ENCODE measurements at regions not wholly inside any gene's neighbourhood (a gene's known extent, or its start where the extent isn't known, plus 50 kb on each side); places are given as distances from the start of the nearest gene placed in this dataset.

GRCh38 chr2:139209586-139209985 lies 429.4 kb upstream of the NXPH2 start:
- FAIRE-seq = no peak
- DNase-seq (ENCODE audit: insufficient read length, low spot score) = no peak

GRCh38 chr2:139201516-139201915 lies 421.3 kb upstream of the NXPH2 start:
- DNase-seq (ENCODE audit: insufficient read length, low spot score) (no peak), FAIRE-seq (no peak)

- DNase-seq (ENCODE audit: insufficient read length, low spot score) (no peak), FAIRE-seq (no peak)
Observed at GRCh38 chr2:139196754-139197153, 416.6 kb upstream of the NXPH2 start.

- FAIRE-seq = no peak
Observed at GRCh38 chr2:139194546-139194945, 414.4 kb upstream of the NXPH2 start.

GRCh38 chr2:139177041-139177440 lies 396.9 kb upstream of the NXPH2 start:
- FAIRE-seq = no peak
- no peak for DNase-seq (ENCODE audit: insufficient read length, low spot score)

More at GRCh38 chr2:139194546-139194945, 414.4 kb upstream of the NXPH2 start:
- no peak for DNase-seq (ENCODE audit: insufficient read length, low spot score)

GRCh38 chr2:139175510-139175909 lies 395.3 kb upstream of the NXPH2 start:
- DNase-seq (ENCODE audit: insufficient read length, low spot score) (no peak), FAIRE-seq (no peak)

GRCh38 chr2:139170406-139170805 lies 390.2 kb upstream of the NXPH2 start:
- DNase-seq (ENCODE audit: insufficient read length, low spot score) (no peak), FAIRE-seq (no peak)

GRCh38 chr2:139165601-139166000 lies 385.4 kb upstream of the NXPH2 start:
- FAIRE-seq = no peak
- no peak for DNase-seq (ENCODE audit: insufficient read length, low spot score)

GRCh38 chr2:139165041-139165440 lies 384.9 kb upstream of the NXPH2 start:
- DNase-seq (ENCODE audit: insufficient read length, low spot score) (no peak), FAIRE-seq (no peak)

GRCh38 chr2:139162957-139163356 lies 382.8 kb upstream of the NXPH2 start:
- DNase-seq (ENCODE audit: insufficient read length, low spot score) = no peak
- no peak for FAIRE-seq

GRCh38 chr2:139162456-139162855 lies 382.3 kb upstream of the NXPH2 start:
- FAIRE-seq = no peak
- no peak for DNase-seq (ENCODE audit: insufficient read length, low spot score)

GRCh38 chr2:139160836-139161235 lies 380.6 kb upstream of the NXPH2 start:
- no peak for DNase-seq (ENCODE audit: insufficient read length, low spot score)
- no peak for FAIRE-seq

GRCh38 chr2:139159177-139159576 lies 379.0 kb upstream of the NXPH2 start:
- FAIRE-seq (no peak), DNase-seq (ENCODE audit: insufficient read length, low spot score) (no peak)

- FAIRE-seq (no peak), DNase-seq (ENCODE audit: insufficient read length, low spot score) (no peak)
Observed at GRCh38 chr2:139156730-139157129, 376.5 kb upstream of the NXPH2 start.

- FAIRE-seq = no peak
- no peak for DNase-seq (ENCODE audit: insufficient read length, low spot score)
Observed at GRCh38 chr2:139155991-139156390, 375.8 kb upstream of the NXPH2 start.

GRCh38 chr2:139142252-139142880 lies 362.2 kb upstream of the NXPH2 start:
- DNase-seq (ENCODE audit: insufficient read length, low spot score) = no peak
- FAIRE-seq = no peak

GRCh38 chr2:139124271-139124670 lies 344.1 kb upstream of the NXPH2 start:
- FAIRE-seq (no peak), DNase-seq (ENCODE audit: insufficient read length, low spot score) (no peak)

- DNase-seq (ENCODE audit: insufficient read length, low spot score) = no peak
- no peak for FAIRE-seq
Observed at GRCh38 chr2:139123795-139124194, 343.6 kb upstream of the NXPH2 start.

- DNase-seq (ENCODE audit: insufficient read length, low spot score) = peak; percentile 15
- FAIRE-seq = peak; percentile 60
Observed at GRCh38 chr2:139122711-139123158, 342.5 kb upstream of the NXPH2 start.

- FAIRE-seq = no peak
- no peak for DNase-seq (ENCODE audit: insufficient read length, low spot score)
Observed at GRCh38 chr2:139099721-139100120, 319.5 kb upstream of the NXPH2 start.

- DNase-seq (ENCODE audit: insufficient read length, low spot score) (no peak), FAIRE-seq (no peak)
Observed at GRCh38 chr2:139098961-139099360, 318.8 kb upstream of the NXPH2 start.

GRCh38 chr2:139083121-139083520 lies 302.9 kb upstream of the NXPH2 start:
- FAIRE-seq (no peak), DNase-seq (ENCODE audit: insufficient read length, low spot score) (no peak)

GRCh38 chr2:139080244-139080643 lies 300.1 kb upstream of the NXPH2 start:
- DNase-seq (ENCODE audit: insufficient read length, low spot score) (no peak), FAIRE-seq (no peak)
